ENCODE measurements at regions not wholly inside any gene's neighbourhood (a gene's known extent, or its start where the extent isn't known, plus 50 kb on each side); places are given as distances from the start of the nearest gene placed in this dataset.

GRCh38 chr1:81660286-81660685, 140.4 kb upstream of the ADGRL2 start:
- no peak overlapping the region for H3K4me3 Mint-ChIP-seq
- no peaks in the 10 kb centered on the region for H3K36me3 Mint-ChIP-seq (ENCODE audit: low read depth)

GRCh38 chr1:81654657-81655056, 146.1 kb upstream of the ADGRL2 start:
- intact Hi-C loops (cut with DNase I, micrococcal nuclease): no loop called here
- Histone ChIP-seq H3K4me3 (ENCODE audit: low read length) (no peak overlapping the region), H3K9me3 (ENCODE audit: control insufficient read depth in 1 of 2, insufficient read depth in 1 of 2, low read length in 2 of 2) (peaks cover 0 to 5% of the 10 kb centered on the region in 2 experiments), H3K27ac (ENCODE audit: low read depth in 1 of 2, low read length in 2 of 2) (no peak overlapping the region), H3K4me1 (ENCODE audit: insufficient read depth, low read length) (no peaks in the 10 kb centered on the region), H3K36me3 (ENCODE audit: insufficient read depth, low read length) (no peaks in the 10 kb centered on the region), H3K27me3 (ENCODE audit: control insufficient read depth in 1 of 2, insufficient read depth in 2 of 2, low read length in 2 of 2) (no peaks in the 10 kb centered on the region)
- Mint-ChIP-seq H3K36me3 (ENCODE audit: low read depth) (no peaks in the 10 kb centered on the region), H3K27ac (no peak overlapping the region), H3K4me1 (ENCODE audit: low read depth) (no peaks in the 10 kb centered on the region), H3K4me3 (no peak overlapping the region), H3K27me3 (no peaks in the 10 kb centered on the region), H3K9me3 (peaks cover 8% of the 10 kb centered on the region)
- DNase-seq (no peak), ATAC-seq (ENCODE audit: poor library complexity) (no peak)
- no peak for TF ChIP-seq CTCF (IDR thresholded peaks at IDR 0.05)
- CTCF ChIA-PET: no interaction called here
- POLR2A ChIA-PET: no interaction called here

More at GRCh38 chr1:81660286-81660685, 140.4 kb upstream of the ADGRL2 start:
- Histone ChIP-seq H3K9me3 (ENCODE audit: control insufficient read depth in 1 of 2, insufficient read depth in 1 of 2, low read length in 2 of 2) (peaks cover 0 to 4% of the 10 kb centered on the region in 2 experiments), H3K4me1 (ENCODE audit: insufficient read depth, low read length) (no peaks in the 10 kb centered on the region), H3K4me3 (ENCODE audit: low read length) (no peak overlapping the region), H3K27ac (ENCODE audit: low read depth in 1 of 2, low read length in 2 of 2) (no peak overlapping the region), H3K27me3 (ENCODE audit: control insufficient read depth in 1 of 2, insufficient read depth in 2 of 2, low read length in 2 of 2) (no peaks in the 10 kb centered on the region), H3K36me3 (ENCODE audit: insufficient read depth, low read length) (no peaks in the 10 kb centered on the region)
- intact Hi-C loops (cut with DNase I, micrococcal nuclease): no loop called here
- ATAC-seq (ENCODE audit: poor library complexity) (no peak), DNase-seq (no peak)
- Mint-ChIP-seq H3K27me3 (no peaks in the 10 kb centered on the region), H3K27ac (no peak overlapping the region), H3K9me3 (peaks cover 4% of the 10 kb centered on the region), H3K4me1 (ENCODE audit: low read depth) (no peaks in the 10 kb centered on the region)
- POLR2A ChIA-PET: interaction anchor here (0.7 kb wide), 1 partner anchor 25 kb away, joined by 3 read pairs; no protein-coding TSS in a partner anchor
- CTCF ChIA-PET: no interaction called here
- TF ChIP-seq CTCF (IDR thresholded peaks at IDR 0.05): no peak

- Mint-ChIP-seq H3K4me1 (ENCODE audit: low read depth) (no peaks in the 10 kb centered on the region), H3K9me3 (peaks cover 8% of the 10 kb centered on the region), H3K27ac (no peak overlapping the region), H3K36me3 (ENCODE audit: low read depth) (no peaks in the 10 kb centered on the region), H3K4me3 (no peak overlapping the region), H3K27me3 (no peaks in the 10 kb centered on the region)
- DNase-seq: no peak
- H3K9me3 ChIP-seq (ENCODE audit: control insufficient read depth in 1 of 2, insufficient read depth in 1 of 2, low read length in 2 of 2): peaks cover 0 to 5% of the 10 kb centered on the region in 2 experiments
- no peak overlapping the region for H3K4me3 ChIP-seq (ENCODE audit: low read length)
- ATAC-seq (ENCODE audit: poor library complexity): no peak
- intact Hi-C loops (cut with DNase I, micrococcal nuclease): no loop called here
- no peaks in the 10 kb centered on the region for H3K4me1 ChIP-seq (ENCODE audit: insufficient read depth, low read length)
- H3K27me3 ChIP-seq (ENCODE audit: control insufficient read depth in 1 of 2, insufficient read depth in 2 of 2, low read length in 2 of 2): no peaks in the 10 kb centered on the region
- ChIA-PET POLR2A (no interaction called here), CTCF (no interaction called here)
- no peaks in the 10 kb centered on the region for H3K36me3 ChIP-seq (ENCODE audit: insufficient read depth, low read length)
- H3K27ac ChIP-seq (ENCODE audit: low read depth in 1 of 2, low read length in 2 of 2): no peak overlapping the region
- TF ChIP-seq CTCF (IDR thresholded peaks at IDR 0.05): no peak
Observed at GRCh38 chr1:81654147-81654546, 146.6 kb upstream of the ADGRL2 start.
